LNCAP (cell line): ENCODE measurements at regions not wholly inside any gene's neighbourhood (a gene's known extent, or its start where the extent isn't known, plus 50 kb on each side); places are given as distances from the start of the nearest gene placed in this dataset.

Experiments
- TF ChIP-seq, protein P1 (sequence below): fragments of 450-650 bp; IDR thresholded peaks from 2 replicates; pipeline ENCODE4 v1.5.1; 2017; ENCODE audit warnings: mild to moderate bottlenecking

DNA sequence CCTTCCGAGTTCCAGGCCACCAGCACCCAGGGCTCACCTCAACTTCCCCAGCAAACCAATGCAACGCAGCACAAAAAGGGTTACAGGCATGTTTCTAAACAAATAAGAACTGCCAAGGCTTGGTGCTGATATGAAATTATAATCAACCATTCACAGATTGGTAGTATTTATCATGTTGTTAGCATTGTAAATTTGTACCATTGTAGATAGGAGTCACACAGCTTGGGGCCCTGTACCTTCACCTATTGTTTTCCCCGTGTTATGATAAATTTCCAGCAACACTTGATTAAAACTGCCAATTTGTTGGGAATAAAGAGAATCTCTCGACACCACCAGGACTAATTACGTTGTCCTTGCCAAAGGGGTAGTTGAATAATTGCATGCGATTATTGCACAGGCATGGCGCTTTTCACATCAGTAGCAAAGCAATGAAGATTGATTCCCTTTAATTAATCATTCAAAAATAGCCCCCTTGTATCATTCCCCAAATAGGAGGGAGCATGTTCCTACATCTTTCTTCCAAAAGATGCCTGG, 454.1 kb downstream of the ZNF608 start:
- TF ChIP-seq, protein P1, sequence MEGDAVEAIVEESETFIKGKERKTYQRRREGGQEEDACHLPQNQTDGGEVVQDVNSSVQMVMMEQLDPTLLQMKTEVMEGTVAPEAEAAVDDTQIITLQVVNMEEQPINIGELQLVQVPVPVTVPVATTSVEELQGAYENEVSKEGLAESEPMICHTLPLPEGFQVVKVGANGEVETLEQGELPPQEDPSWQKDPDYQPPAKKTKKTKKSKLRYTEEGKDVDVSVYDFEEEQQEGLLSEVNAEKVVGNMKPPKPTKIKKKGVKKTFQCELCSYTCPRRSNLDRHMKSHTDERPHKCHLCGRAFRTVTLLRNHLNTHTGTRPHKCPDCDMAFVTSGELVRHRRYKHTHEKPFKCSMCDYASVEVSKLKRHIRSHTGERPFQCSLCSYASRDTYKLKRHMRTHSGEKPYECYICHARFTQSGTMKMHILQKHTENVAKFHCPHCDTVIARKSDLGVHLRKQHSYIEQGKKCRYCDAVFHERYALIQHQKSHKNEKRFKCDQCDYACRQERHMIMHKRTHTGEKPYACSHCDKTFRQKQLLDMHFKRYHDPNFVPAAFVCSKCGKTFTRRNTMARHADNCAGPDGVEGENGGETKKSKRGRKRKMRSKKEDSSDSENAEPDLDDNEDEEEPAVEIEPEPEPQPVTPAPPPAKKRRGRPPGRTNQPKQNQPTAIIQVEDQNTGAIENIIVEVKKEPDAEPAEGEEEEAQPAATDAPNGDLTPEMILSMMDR: no peak

- TF ChIP-seq, protein P1: no peak
Measured at GRCh38 chr5:124289641-124290311, 456.7 kb downstream of the ZNF608 start.

DNA sequence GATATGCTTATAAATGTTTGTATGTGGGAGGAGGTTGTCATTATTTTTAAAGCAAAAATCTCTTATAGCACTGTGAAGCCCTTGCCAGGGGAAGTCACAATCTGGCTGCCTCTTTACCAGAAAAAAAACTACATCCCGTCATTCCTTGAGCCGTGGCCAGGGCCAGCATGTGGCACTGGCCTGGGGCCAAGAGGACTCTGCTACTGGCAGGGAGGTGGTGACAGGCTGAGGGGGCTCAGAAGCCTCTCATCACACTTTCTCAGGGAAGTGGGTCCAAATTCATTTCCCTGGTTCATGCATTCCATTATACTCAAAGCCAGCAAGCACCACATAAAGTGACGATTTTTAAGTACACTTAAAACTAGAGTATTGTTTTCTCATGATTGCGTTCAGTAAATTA, 457.3 kb downstream of the ZNF608 start:
- TF ChIP-seq, protein P1: no peak

DNA sequence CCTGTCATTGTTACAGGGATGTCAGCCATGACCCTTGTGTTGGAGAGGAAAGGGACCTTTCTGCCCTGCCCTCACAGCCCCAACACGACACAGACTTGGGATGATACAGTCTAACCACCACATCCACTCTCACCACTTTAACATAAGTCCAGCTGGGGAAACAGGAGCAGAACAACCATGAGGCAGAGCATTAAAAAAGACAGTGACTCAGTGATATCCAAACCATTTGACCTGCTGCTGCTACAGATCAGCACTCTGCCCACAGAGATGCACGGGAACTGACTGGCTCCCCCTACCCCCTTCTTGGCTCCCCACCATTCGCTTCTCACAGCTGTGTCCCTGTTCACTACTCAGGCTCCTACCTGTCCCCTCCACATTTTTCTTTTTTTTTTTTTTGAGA, 458.6 kb downstream of the ZNF608 start:
- TF ChIP-seq, protein P1: no peak

DNA sequence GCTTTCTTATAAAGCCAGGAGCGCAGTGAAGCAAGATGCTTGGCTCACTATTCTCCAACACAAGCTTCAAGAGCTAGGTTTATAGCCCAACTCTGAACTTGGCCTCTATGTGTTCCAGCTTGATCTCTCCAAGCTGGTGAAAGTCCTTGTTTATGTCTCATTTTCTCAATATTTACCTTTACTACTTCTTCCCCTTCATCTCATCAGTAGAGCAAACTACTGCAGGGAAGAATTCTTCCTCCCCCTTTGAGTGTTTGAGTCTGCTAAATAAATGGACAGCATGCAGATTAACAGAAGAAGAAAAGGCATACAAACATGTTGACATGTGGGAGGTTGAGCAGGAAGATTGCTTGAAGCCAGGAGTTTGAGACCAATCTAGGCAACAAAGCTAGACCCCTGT, 460.7 kb downstream of the ZNF608 start:
- TF ChIP-seq, protein P1: no peak

DNA sequence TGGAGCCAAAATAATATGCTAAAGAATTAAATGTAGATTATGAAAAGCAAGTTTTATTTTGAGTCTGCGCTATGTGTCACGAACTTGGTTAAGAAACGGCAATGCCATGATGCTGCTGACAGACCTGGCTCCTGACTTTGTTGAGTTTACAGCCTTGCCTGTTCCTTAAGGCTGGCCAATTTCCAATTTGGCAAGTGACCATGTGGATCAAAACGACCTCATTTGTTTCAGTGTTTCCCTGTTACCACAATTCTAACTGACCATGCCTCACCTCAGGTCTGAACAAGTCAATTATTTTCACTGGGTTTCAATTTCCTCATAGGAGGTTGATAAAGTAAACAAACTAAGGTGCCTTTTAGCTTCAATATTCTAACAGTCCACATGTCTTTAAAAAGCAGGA, 461.4 kb downstream of the ZNF608 start:
- TF ChIP-seq, protein P1: no peak

DNA sequence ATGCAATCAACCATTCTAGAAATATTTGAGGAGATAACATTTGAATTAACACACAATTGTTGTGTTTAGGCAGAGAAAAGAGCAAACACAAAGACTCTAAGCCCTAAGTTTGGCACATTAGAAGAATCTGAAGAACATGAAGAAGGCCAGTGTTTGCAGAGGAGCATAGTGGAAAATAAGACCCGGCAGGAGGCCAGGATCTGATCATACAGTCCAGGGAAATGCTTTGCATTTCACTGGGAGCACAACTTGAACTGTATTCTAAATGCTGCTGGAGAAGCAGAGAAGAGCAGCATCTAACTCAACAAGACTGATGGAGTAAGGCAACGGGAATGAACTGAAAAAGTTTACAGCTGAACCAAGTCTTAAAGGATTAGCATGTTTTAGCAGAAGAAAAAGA, 463.4 kb downstream of the ZNF608 start:
- TF ChIP-seq, protein P1: no peak

GRCh38 chr5:124280079-124280478, 466.4 kb downstream of the ZNF608 start:
- TF ChIP-seq, protein P1: no peak
